Mucosa of rectum (tissue), 2 donors: ENCODE measurements at regions not wholly inside any gene's neighbourhood (a gene's known extent, or its start where the extent isn't known, plus 50 kb on each side); places are given as distances from the start of the nearest gene placed in this dataset.

ENCODE experiments used
- H3K27ac ChIP-seq, 2 donors: one replicate each; pipeline ENCODE4 v1.7.0; 2013; ENCODE audit warnings: inconsistent platforms in 2 of 2, low read depth in 2 of 2, low read length in 2 of 2
- H3K27me3 ChIP-seq, 2 donors: one replicate each; pipeline ENCODE4 v1.7.0; 2013; ENCODE audit warnings: low read length in 2 of 2; ENCODE audit not compliant: control insufficient read depth in 2 of 2, insufficient read depth in 2 of 2
- H3K36me3 ChIP-seq, 2 donors: one replicate each; pipeline ENCODE4 v1.7.0; 2013; ENCODE audit warnings: low read length in 2 of 2; ENCODE audit not compliant: control insufficient read depth in 2 of 2, insufficient read depth in 2 of 2
- H3K4me1 ChIP-seq, 2 donors: one replicate each; pipeline ENCODE4 v1.7.0; 2013; ENCODE audit warnings: low read length in 2 of 2, mild to moderate bottlenecking in 1 of 2; ENCODE audit not compliant: control insufficient read depth in 2 of 2, insufficient read depth in 2 of 2
- H3K4me3 ChIP-seq, 2 donors: one replicate each; pipeline ENCODE4 v1.7.0; 2013; ENCODE audit warnings: low read length in 2 of 2
- H3K9ac ChIP-seq, 2 donors: one replicate each; pipeline ENCODE4 v1.7.0; 2013; ENCODE audit warnings: low read length in 2 of 2, low read depth in 1 of 2, mild to moderate bottlenecking in 1 of 2
- H3K9me3 ChIP-seq, 2 donors: one replicate each; pipeline ENCODE4 v1.7.0; 2013; ENCODE audit warnings: low read length in 2 of 2; ENCODE audit not compliant: control insufficient read depth in 2 of 2
- donor health status: healthy.
- donor health status: Normal muscosa, but diverticular disease.

DNA sequence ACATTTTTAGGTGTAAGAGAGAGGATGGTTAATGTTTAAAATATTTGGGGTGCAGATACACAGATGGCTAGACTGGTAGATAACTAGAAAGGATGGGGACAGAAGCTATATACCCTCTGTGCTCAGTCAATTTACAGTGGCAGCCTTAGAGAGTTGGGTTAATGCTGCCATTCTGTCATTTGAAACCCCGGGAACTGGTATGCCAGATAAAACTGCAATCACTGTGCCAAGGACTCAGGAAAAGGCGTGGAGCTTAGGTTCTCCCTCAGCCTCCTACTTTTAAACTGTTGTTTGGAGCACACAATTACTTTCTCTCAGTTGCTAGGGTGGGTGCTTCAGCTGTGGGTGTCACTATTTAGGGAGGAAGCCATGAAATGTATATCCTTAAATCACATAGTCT lies 90.0 kb upstream of the HNRNPU start:
- Histone ChIP-seq H3K9ac (no peak overlapping the region), H3K27ac (no peak overlapping the region), H3K27me3 (no peaks in the 10 kb centered on the region), H3K9me3 (no peaks in the 10 kb centered on the region), H3K4me1 (peaks cover 0 to 7% of the 10 kb centered on the region in 2 donors), H3K4me3 (no peak overlapping the region), H3K36me3 (no peaks in the 10 kb centered on the region)

DNA sequence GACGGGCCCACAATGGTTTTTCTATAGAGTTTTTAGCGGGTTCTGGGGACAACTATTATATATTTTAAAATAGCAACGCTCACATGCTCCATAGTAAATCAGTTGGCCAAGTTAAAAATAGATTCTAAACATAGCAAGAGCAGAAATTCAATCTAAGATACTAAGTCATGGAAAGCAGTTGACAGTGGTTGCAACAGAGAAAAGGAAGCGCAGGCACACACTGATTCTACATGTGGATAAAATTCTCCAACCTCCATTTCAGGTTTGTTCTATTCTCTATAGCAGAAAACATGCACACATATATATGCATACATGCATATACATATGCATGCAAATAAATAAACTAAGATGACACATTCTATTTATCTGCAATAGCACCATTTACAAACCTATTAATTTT lies 89.6 kb upstream of the HNRNPU start:
- H3K27ac ChIP-seq: no peak overlapping the region
- H3K4me1 ChIP-seq: peaks cover 0 to 7% of the 10 kb centered on the region in 2 donors
- no peak overlapping the region for H3K4me3 ChIP-seq
- H3K9ac ChIP-seq: no peak overlapping the region
- H3K36me3 ChIP-seq: no peaks in the 10 kb centered on the region
- H3K9me3 ChIP-seq: no peaks in the 10 kb centered on the region
- no peaks in the 10 kb centered on the region for H3K27me3 ChIP-seq

DNA sequence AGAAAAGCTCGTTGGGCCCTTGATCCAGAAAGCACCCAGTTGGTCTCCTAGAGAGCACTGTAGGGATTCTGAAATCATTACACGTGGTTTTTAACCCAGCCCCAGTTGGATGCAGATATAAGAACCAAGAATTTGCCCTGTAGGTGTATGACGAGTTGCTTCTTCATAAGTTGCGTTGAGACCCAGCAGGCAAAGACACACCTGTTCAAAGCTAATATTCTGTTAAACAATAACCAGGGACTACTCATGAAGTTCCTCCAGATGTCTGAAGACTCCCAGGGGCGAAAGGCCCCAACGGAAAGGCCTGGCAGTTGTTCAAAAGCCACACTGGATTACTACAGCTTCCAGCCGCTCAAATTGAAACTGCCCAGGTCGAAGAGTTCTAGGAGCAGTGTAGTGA lies 88.6 kb upstream of the HNRNPU start:
- peak overlapping the region; percentile 56 to 59 for H3K27ac ChIP-seq
- peaks cover 0 to 7% of the 10 kb centered on the region in 2 donors for H3K4me1 ChIP-seq
- peak overlapping the region in 1 of 2 donors; percentile 3 for H3K9ac ChIP-seq
- H3K9me3 ChIP-seq: no peaks in the 10 kb centered on the region
- peak overlapping the region; percentile 18 to 29 for H3K4me3 ChIP-seq
- no peaks in the 10 kb centered on the region for H3K36me3 ChIP-seq
- H3K27me3 ChIP-seq: no peaks in the 10 kb centered on the region

DNA sequence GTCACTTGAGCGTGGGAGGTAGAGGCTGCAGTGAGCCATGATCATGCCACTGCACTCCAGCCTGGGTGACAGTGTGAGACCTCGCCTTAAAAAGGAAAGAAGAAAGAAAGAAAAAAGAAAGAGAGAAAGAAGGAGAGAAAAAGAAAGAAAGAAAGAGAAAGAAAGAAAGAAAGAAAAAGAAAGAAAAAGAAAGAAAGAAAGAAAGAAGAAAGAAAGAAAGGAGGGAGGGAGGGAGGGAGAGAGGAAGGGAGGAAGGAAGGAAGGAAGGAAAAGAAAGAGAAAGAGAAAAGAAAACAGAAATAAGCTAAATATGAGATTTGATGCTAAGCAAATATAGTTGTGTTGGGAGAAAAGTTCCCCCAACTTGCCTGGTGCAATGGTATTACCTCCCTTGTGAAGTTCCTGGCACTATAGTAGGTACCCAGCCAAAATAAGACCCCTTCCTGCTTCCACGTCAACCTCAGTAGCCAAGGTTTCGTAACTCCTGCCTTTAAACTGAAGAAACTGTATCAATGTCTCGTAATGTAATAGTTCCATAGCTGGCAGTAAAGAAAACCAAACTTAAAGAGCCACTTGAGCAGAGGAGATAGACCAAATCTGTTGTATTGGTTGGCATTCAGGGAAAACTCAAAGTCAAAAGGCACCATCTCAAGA lies 88.1 kb upstream of the HNRNPU start:
- H3K4me1 ChIP-seq: peaks cover 0 to 7% of the 10 kb centered on the region in 2 donors

DNA sequence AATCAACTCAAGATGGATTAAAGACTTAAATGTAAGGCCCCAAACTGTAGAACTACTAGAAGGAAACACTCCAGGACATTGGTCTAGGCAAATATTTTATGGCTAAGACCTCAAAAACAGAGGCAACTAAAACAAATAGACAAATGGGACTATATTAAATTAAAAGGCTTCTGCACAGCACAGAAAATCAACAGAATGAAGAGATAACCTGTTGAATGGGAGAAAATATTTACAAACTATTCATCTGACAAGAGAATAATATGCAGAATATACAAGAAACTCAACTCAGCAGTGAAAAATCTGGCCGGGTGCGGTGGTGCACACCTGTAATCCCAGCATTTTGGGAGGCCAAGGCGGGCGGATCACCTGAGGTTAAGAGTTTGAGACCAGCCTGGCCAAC lies 84.1 kb upstream of the HNRNPU start:
- no peak overlapping the region for H3K27ac ChIP-seq
- H3K4me3 ChIP-seq: no peak overlapping the region
- no peaks in the 10 kb centered on the region for H3K36me3 ChIP-seq
- H3K9me3 ChIP-seq: no peaks in the 10 kb centered on the region
- no peak overlapping the region for H3K9ac ChIP-seq
- H3K27me3 ChIP-seq: no peaks in the 10 kb centered on the region
- H3K4me1 ChIP-seq: peaks cover 0 to 5% of the 10 kb centered on the region in 2 donors

More for the DNA sequence above, 88.1 kb upstream of the HNRNPU start:
- H3K9me3 ChIP-seq: no peaks in the 10 kb centered on the region
- H3K27me3 ChIP-seq: no peaks in the 10 kb centered on the region
- peak overlapping the region; percentile 18 to 29 for H3K4me3 ChIP-seq
- H3K36me3 ChIP-seq: no peaks in the 10 kb centered on the region
- no peak overlapping the region for H3K9ac ChIP-seq
- H3K27ac ChIP-seq: peak overlapping the region; percentile 56 to 59

DNA sequence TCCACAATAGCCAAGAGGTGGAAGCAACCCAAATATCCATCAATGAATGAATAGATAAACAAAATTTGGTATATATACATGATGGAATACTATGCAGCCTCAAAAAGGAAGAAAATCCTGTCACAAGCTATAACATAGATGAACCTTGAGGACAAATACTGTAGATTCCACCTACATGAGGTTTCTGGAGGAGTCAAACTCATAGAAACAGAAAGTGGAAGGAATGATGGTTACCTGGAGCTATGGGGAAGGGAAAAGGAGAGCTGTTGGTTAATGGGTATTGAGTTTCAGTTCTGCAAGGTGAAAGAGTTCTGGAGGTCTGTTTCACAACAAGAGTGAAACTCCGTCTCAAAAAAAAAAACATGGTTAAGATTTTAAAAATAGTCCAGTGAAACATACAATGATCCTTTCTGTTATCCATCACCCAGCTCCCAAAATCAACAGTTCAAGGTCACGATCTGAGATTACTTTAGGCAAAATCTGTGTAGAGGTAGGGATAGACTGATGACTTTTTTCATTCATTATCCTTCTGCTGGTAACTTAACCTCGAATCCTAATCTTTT lies 80.8 kb upstream of the HNRNPU start:
- Histone ChIP-seq H3K27me3 (no peaks in the 10 kb centered on the region), H3K4me1 (no peaks in the 10 kb centered on the region), H3K36me3 (no peaks in the 10 kb centered on the region), H3K9me3 (no peaks in the 10 kb centered on the region), H3K9ac (no peak overlapping the region), H3K4me3 (no peak overlapping the region), H3K27ac (no peak overlapping the region)

DNA sequence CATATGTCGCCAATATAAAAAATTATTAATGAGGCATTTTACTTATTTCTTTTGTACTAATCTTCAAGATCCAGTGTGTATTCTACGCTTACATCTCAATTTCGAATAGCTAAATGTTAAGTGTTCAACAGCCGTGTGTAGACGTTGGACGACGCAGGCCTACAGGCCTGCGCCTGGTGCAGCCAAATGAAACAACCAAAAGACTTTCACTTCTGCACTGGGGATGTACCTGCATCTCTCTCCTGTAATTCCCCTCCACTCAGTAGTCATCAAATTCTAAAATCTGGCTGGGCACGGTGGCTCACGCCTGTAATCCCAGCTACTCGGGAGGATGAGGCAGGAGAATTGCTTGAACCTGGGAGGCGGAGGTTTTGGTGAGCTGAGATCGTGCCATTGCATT lies 76.8 kb upstream of the HNRNPU start:
- H3K4me3 ChIP-seq: no peak overlapping the region
- H3K27me3 ChIP-seq: no peaks in the 10 kb centered on the region
- H3K4me1 ChIP-seq: no peaks in the 10 kb centered on the region
- no peak overlapping the region for H3K27ac ChIP-seq
- H3K9ac ChIP-seq: no peak overlapping the region
- H3K9me3 ChIP-seq: no peaks in the 10 kb centered on the region
- H3K36me3 ChIP-seq: no peaks in the 10 kb centered on the region

DNA sequence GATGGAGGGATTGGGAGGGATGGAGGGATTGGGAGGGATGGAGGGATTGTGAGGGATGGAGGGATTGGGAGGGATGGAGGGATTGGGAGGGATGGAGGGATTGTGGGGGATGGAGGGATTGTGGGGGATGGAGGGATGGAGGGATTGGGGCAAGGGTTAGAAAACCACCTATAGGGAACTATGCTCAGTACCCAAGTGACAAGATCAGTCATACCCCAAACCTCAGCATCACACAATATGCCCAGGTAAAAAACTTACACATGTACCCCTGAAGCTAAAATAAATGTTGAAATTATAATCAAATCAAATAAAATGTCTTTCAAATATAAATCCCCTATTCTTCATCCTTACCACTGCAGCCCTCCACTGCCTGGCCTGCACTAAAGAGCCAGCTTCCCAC lies 72.8 kb upstream of the HNRNPU start:
- Histone ChIP-seq H3K36me3 (no peaks in the 10 kb centered on the region), H3K4me3 (no peak overlapping the region), H3K4me1 (no peaks in the 10 kb centered on the region), H3K27me3 (no peaks in the 10 kb centered on the region), H3K9me3 (no peaks in the 10 kb centered on the region), H3K9ac (no peak overlapping the region), H3K27ac (no peak overlapping the region)

DNA sequence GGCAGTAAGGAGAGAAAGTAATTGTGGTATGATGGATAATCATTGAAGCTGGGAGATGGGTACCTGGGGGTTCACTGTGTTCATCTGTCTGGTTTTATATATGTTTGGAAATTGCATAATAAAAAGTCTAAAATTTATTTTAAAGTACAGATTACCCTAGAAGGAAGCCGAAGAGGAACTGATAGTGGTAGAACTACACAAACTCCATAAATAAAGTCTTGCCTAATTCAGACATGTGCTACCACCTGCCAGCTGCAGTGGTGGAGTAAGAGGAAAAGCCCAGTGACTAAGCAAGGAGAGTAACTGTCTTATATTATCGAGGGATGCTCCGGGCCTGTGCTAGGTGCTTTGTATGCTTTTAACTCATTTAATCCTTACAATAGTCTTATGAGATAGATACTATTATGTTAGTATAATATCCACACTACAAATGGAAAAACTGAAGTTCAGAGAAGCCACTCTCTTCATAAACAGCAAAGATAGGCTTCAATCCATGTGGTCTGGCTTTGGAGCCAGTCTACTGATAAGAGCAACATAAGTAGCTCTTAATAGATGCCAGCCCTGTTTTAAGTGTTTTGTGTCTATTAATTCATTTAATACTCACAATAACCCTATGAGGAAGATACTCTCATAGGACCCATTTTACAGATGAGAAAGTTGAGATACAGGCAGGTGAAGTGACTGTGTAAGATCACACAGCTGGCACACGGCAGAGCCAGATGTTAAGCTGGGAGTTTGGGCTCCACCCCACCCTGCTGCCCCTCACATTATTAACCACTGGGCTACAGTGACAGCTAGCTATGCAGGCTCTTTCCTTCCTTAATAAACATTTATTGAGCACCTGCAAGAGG lies 56.8 kb upstream of the HNRNPU start:
- Histone ChIP-seq H3K4me3 (no peak overlapping the region), H3K36me3 (no peaks in the 10 kb centered on the region), H3K9ac (no peak overlapping the region), H3K27me3 (peaks cover 0 to 2% of the 10 kb centered on the region in 2 donors), H3K9me3 (no peaks in the 10 kb centered on the region), H3K27ac (no peak overlapping the region), H3K4me1 (peaks cover 4 to 5% of the 10 kb centered on the region in 2 donors)
